IMR-90 (cell line): ENCODE measurements at regions not wholly inside any gene's neighbourhood (a gene's known extent, or its start where the extent isn't known, plus 50 kb on each side); places are given as distances from the start of the nearest gene placed in this dataset.

ENCODE experiments used
- ATAC-seq: fragments of 200-7000 bp; cut with Tn5 transposase; 2 replicates; pipeline ENCODE4 v1.9.1; 2020; ENCODE audit warnings: low read depth, mild to moderate bottlenecking, moderate library complexity
- BruUV-seq: library from RNA; stranded (reverse); fragments of 400-500 nt; replicated peaks from 2 replicates; lab custom pipeline; 2021; lab: Mats Ljungman, UMichigan
- CTCF ChIA-PET: fragments of 300-600 bp; formaldehyde crosslinking; extraction: SDS; loops from one replicate; lab custom pipeline; 2021; ENCODE audit warnings: antibody characterized with exemption; lab: Yijun Ruan, JAX
- POLR2A ChIA-PET: fragments of 300-600 bp; sonication (Branson Sonifier 250); formaldehyde crosslinking; loops from one replicate; lab custom pipeline; 2022; ENCODE audit warnings: antibody characterized with exemption; ENCODE audit not compliant: unreplicated experiment; lab: Charles Lee
- DNase-seq: peaks from one replicate; pipeline ENCODE4 v3.0.0; 2013
- H2AFZ ChIP-seq: replicated peaks from 2 replicates; pipeline ENCODE3; 2013; ENCODE audit warnings: low read length, mild to moderate bottlenecking; ENCODE audit not compliant: poor library complexity
- H2AK5ac ChIP-seq: 2 replicates; pipeline ENCODE4 v1.6.1; 2013; ENCODE audit warnings: low read depth, low read length, inconsistent platforms
- H2AK9ac ChIP-seq: replicated peaks from 2 replicates; pipeline ENCODE3; 2013; ENCODE audit warnings: mild to moderate bottlenecking, low read depth, low read length, moderate library complexity; ENCODE audit not compliant: poor library complexity
- H2BK120ac ChIP-seq: 2 replicates; pipeline ENCODE4 v1.6.1; 2013; ENCODE audit warnings: low read depth, low read length, inconsistent platforms
- H2BK15ac ChIP-seq: 3 replicates; pipeline ENCODE4 v1.6.1; 2013; ENCODE audit warnings: low read depth, low read length, inconsistent platforms
- H2BK20ac ChIP-seq: 2 replicates; pipeline ENCODE4 v1.6.1; 2013; ENCODE audit warnings: low read depth, mild to moderate bottlenecking, inconsistent platforms, low read length, moderate library complexity
- H2BK5ac ChIP-seq: 2 replicates; pipeline ENCODE4 v1.6.1; 2013; ENCODE audit warnings: mild to moderate bottlenecking, low read depth, low read length, inconsistent platforms; ENCODE audit not compliant: poor library complexity, severe bottlenecking
- H3K14ac ChIP-seq: replicated peaks from 2 replicates; pipeline ENCODE4 v1.6.1; 2013; ENCODE audit warnings: low read depth, low read length, inconsistent platforms
- H3K18ac ChIP-seq: 2 replicates; pipeline ENCODE4 v1.6.1; 2013; ENCODE audit warnings: low read depth, low read length, control low read depth
- H3K23ac ChIP-seq: 2 replicates; pipeline ENCODE4 v1.6.1; 2013; ENCODE audit warnings: low read depth, low read length, inconsistent platforms
- H3K27ac ChIP-seq: 2 replicates; pipeline ENCODE4 v1.5.1; 2013; ENCODE audit warnings: mild to moderate bottlenecking, control low read depth, low read length; ENCODE audit not compliant: insufficient read depth
- H3K27me3 ChIP-seq: 2 replicates; pipeline ENCODE4 v1.6.1; 2013; ENCODE audit warnings: low read length; ENCODE audit not compliant: control insufficient read depth, insufficient read depth
- H3K36me3 ChIP-seq: 2 replicates; pipeline ENCODE4 v1.6.1; 2013; ENCODE audit warnings: low read length, mixed read lengths; ENCODE audit not compliant: control insufficient read depth, insufficient read depth
- H3K4ac ChIP-seq: 2 replicates; pipeline ENCODE4 v1.6.1; 2013; ENCODE audit warnings: low read depth, low read length, inconsistent platforms
- H3K4me1 ChIP-seq: 2 replicates; pipeline ENCODE4 v1.6.1; 2013; ENCODE audit warnings: low read length, mixed read lengths; ENCODE audit not compliant: control insufficient read depth, insufficient read depth
- H3K4me2 ChIP-seq: 2 replicates; pipeline ENCODE4 v1.6.1; 2013; ENCODE audit warnings: low read depth, mild to moderate bottlenecking, control low read depth, low read length, moderate library complexity
- H3K4me3 ChIP-seq: 2 replicates; pipeline ENCODE4 v1.5.1; 2013; ENCODE audit warnings: low read depth, mild to moderate bottlenecking, control low read depth, low read length, moderate library complexity; ENCODE audit not compliant: insufficient read depth
- H3K56ac ChIP-seq: 2 replicates; pipeline ENCODE4 v1.6.1; 2013; ENCODE audit warnings: low read length, inconsistent platforms; ENCODE audit not compliant: insufficient read depth; ENCODE audit errors: extremely low read depth
- H3K79me1 ChIP-seq, 2 experiments: 2 replicates each; pipeline ENCODE4 v1.6.1; 2013; ENCODE audit warnings: low read length in 2 of 2, inconsistent platforms in 1 of 2, low read depth in 1 of 2
- H3K9ac ChIP-seq: 2 replicates; pipeline ENCODE4 v1.6.1; 2013; ENCODE audit warnings: low read depth, low read length, control low read depth
- H3K9me1 ChIP-seq: 2 replicates; pipeline ENCODE4 v1.6.1; 2013; ENCODE audit warnings: low read length, inconsistent platforms; ENCODE audit not compliant: insufficient read depth
- H3K9me3 ChIP-seq: 2 replicates; pipeline ENCODE4 v1.6.1; 2013; ENCODE audit warnings: low read length; ENCODE audit not compliant: control insufficient read depth, insufficient read depth
- H4K20me1 ChIP-seq: 2 replicates; pipeline ENCODE4 v1.6.1; 2013; ENCODE audit warnings: low read length, inconsistent platforms; ENCODE audit not compliant: insufficient read depth
- H4K5ac ChIP-seq: 2 replicates; pipeline ENCODE4 v1.6.1; 2013; ENCODE audit warnings: mild to moderate bottlenecking, low read depth, low read length, control low read depth
- H4K8ac ChIP-seq, 2 experiments: 2 replicates each; pipeline ENCODE4 v1.6.1; 2013; ENCODE audit warnings: low read depth in 2 of 2, low read length in 2 of 2, control low read depth in 1 of 2, inconsistent platforms in 1 of 2
- H4K91ac ChIP-seq: 2 replicates; pipeline ENCODE4 v1.6.1; 2013; ENCODE audit warnings: low read depth, low read length, inconsistent platforms; ENCODE audit not compliant: insufficient read depth
- BHLHE40 ChIP-seq: fragments of 150-350 bp; IDR thresholded peaks from 2 replicates; pipeline ENCODE4 v1.6.1; 2016; ENCODE audit warnings: mild to moderate bottlenecking, low read depth, low read length
- CEBPB ChIP-seq: IDR thresholded peaks from 2 replicates; pipeline ENCODE4 v1.6.1; 2012; ENCODE audit warnings: low read depth, low read length, improper control_type of control experiment
- CHD1 ChIP-seq: IDR thresholded peaks from 2 replicates; pipeline ENCODE4 v1.6.1; 2012; ENCODE audit warnings: low read depth, low read length, improper control_type of control experiment
- CTCF ChIP-seq: conservative IDR thresholded peaks from 2 replicates; pipeline ENCODE4 v1.5.1; 2012; ENCODE audit warnings: mild to moderate bottlenecking, low read depth, low read length, improper control_type of control experiment
- ELK1 ChIP-seq: fragments of 150-350 bp; IDR thresholded peaks from 2 replicates; pipeline ENCODE4 v1.6.1; 2016; ENCODE audit warnings: low read depth, mild to moderate bottlenecking, low read length, moderate library complexity, borderline replicate concordance
- MAFK ChIP-seq: IDR thresholded peaks from 2 replicates; pipeline ENCODE4 v1.6.1; 2012; ENCODE audit warnings: low read depth, low read length, improper control_type of control experiment
- MAZ ChIP-seq: IDR thresholded peaks from 2 replicates; pipeline ENCODE4 v1.6.1; 2012; ENCODE audit warnings: low read depth, mild to moderate bottlenecking, low read length, improper control_type of control experiment, moderate library complexity, borderline replicate concordance
- MXI1 ChIP-seq: IDR thresholded peaks from 2 replicates; pipeline ENCODE4 v1.6.1; 2012; ENCODE audit warnings: low read depth, mild to moderate bottlenecking, low read length, moderate library complexity, borderline replicate concordance
- NFE2L2 ChIP-seq: fragments of 150-350 bp; IDR thresholded peaks from 2 replicates; pipeline ENCODE4 v1.6.1; 2016; ENCODE audit warnings: low read depth, mild to moderate bottlenecking, low read length
- POLR2A ChIP-seq: IDR thresholded peaks from 2 replicates; pipeline ENCODE4 v1.6.1; 2012; ENCODE audit warnings: mild to moderate bottlenecking, low read depth, low read length
- RCOR1 ChIP-seq: IDR thresholded peaks from 2 replicates; pipeline ENCODE4 v1.6.1; 2012; ENCODE audit warnings: mild to moderate bottlenecking, low read length, improper control_type of control experiment; ENCODE audit not compliant: insufficient replicate concordance
- SMC3 ChIP-seq: fragments of 150-350 bp; IDR thresholded peaks from 2 replicates; pipeline ENCODE4 v1.6.1; 2016; ENCODE audit warnings: low read depth, mild to moderate bottlenecking, antibody characterized with exemption, low read length, moderate library complexity
- USF2 ChIP-seq: fragments of 150-350 bp; IDR thresholded peaks from 2 replicates; pipeline ENCODE4 v1.6.1; 2017; ENCODE audit warnings: mild to moderate bottlenecking, antibody characterized with exemption, low read length, low read depth
- WGBS, 2 experiments: methylation state at CpG; one replicate each; pipeline versions ENCODE4 v1.1.5 to v1.1.7; 2013; ENCODE audit warnings: missing lambda C conversion rate in 2 of 2; ENCODE audit not compliant: insufficient read length in 1 of 2; ENCODE audit errors: extremely low coverage in 2 of 2; 5-methylcytosine and 5-hydroxymethylcytosine counted together
- dilution Hi-C: fragments of 300-500 bp; cut with HindIII; formaldehyde crosslinking; loops from one replicate; pipeline ENCODE4 v1.14.3; 2018; ENCODE audit warnings: low sequenced_read_pairs; ENCODE audit not compliant: unreplicated experiment
- in situ Hi-C: fragments of 300-500 bp; cut with MboI; formaldehyde crosslinking; loops from 3 replicates; pipeline ENCODE4 v1.14.3; 2019; ENCODE audit warnings: low sequenced_read_pairs, inconsistent platforms, mixed read lengths
- intact Hi-C: fragments of 100-400 bp; cut with micrococcal nuclease; formaldehyde crosslinking; loops from 2 replicates; pipeline ENCODE4 v1.10.0; 2022

- CTCF ChIA-PET = interaction anchor here (0.7 kb wide), 2 partner anchors 479 to 1059 kb away, joined by 5 to 8 read pairs; no protein-coding TSS in a partner anchor
- H4K91ac ChIP-seq = no peak overlapping the region
- ATAC-seq (no peak), DNase-seq (no peak)
- H2BK120ac ChIP-seq = no peak overlapping the region
- no peak overlapping the region for H3K9ac ChIP-seq
- H2BK5ac ChIP-seq = no peak overlapping the region
- 20% methylated on average over 1 of the region's 3 CpGs; no CpG with 5 or more reads in 1 of the 2 experiments for WGBS, 2 experiments
- no peak overlapping the region for H3K4me3 ChIP-seq
- dilution Hi-C loops (no loop called here), in situ Hi-C loops (no loop called here), intact Hi-C loops (no loop called here)
- POLR2A ChIA-PET = no interaction called here
- H3K23ac ChIP-seq = no peak overlapping the region
- TF ChIP-seq BHLHE40 = no peak
- no peak for TF ChIP-seq NFE2L2
- no peak for TF ChIP-seq MAZ
- TF ChIP-seq CTCF = no peak
- no peak for TF ChIP-seq SMC3
- TF ChIP-seq RCOR1 = no peak
- no peak for TF ChIP-seq CHD1
- no peak for TF ChIP-seq MXI1
- no peak for TF ChIP-seq ELK1
- TF ChIP-seq CEBPB = no peak
- no peak for TF ChIP-seq MAFK
- no peak for TF ChIP-seq POLR2A
- no peak for TF ChIP-seq USF2
- H3K4me1 ChIP-seq = no peaks in the 10 kb centered on the region
- BruUV-seq = no TSS peak
- H3K56ac ChIP-seq = no peak overlapping the region
- no peak overlapping the region for H2BK20ac ChIP-seq
- no peaks in the 10 kb centered on the region for H4K20me1 ChIP-seq
- no peak overlapping the region for H3K27ac ChIP-seq
- H3K36me3 ChIP-seq = no peaks in the 10 kb centered on the region
- no peak overlapping the region for H4K8ac ChIP-seq
- H2AK5ac ChIP-seq = no peak overlapping the region
- H3K27me3 ChIP-seq = no peaks in the 10 kb centered on the region
- peaks cover 7% of the 10 kb centered on the region for H3K9me3 ChIP-seq
- H2AK9ac ChIP-seq = no peak overlapping the region
- no peak overlapping the region for H3K14ac ChIP-seq
- H3K4ac ChIP-seq = no peak overlapping the region
- H3K9me1 ChIP-seq = no peaks in the 10 kb centered on the region
- no peak overlapping the region for H2BK15ac ChIP-seq
- no peak overlapping the region for H2AFZ ChIP-seq
- no peak overlapping the region for H4K5ac ChIP-seq
- H3K79me1 ChIP-seq = no peaks in the 10 kb centered on the region
- H3K4me2 ChIP-seq = no peak overlapping the region
- no peak overlapping the region for H3K18ac ChIP-seq
Observed at GRCh38 chr11:41579546-41579945, 120.1 kb upstream of the LRRC4C start.
